ENCODE measurements at regions not wholly inside any gene's neighbourhood (a gene's known extent, or its start where the extent isn't known, plus 50 kb on each side); places are given as distances from the start of the nearest gene placed in this dataset.
"Not testable (repeated sequence)": the region's sequence is repeated elsewhere in the genome, so short reads cannot be mapped to it uniquely, and the experiment has no call there.

GRCh38 chr6:115539531-115539930, 521.2 kb downstream of the FRK start:
- DNase-seq: no peak

DNA sequence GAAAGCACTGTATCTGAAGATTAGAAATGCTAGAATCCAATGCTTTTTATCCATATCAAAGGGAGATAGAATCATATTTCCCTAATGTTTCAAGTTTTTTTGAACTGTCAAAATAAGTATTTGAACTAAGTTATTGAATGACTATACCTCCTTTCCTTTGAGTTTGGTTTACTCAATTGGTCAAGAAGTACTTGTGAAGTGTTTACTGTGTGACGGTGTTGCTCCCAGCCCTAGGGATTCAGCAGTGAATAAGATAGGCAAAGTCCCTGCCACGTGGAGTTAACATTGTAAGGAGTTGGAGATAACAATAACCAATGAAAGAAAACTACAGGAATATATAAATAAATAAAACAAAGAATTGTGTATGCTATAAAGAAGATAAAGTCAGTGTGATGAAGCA, 535.9 kb downstream of the FRK start:
- DNase-seq: no peak

DNA sequence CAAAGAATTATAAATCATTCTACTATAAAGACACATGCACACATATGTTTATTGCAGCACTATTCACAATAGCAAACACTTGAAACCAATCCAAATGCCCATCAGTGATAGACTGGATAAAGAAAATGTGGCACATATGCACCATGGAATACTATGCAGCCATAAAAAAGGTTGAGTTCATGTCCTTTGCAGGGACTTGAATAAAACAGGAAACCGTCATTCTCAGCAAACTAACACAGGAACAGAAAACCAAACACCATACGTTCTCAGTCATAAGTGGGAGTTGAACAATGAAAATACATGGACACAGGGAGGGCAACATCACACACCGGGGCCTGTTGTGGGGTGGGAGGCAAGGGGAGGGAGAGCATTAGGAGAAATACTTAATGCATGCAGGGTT, 538.9 kb downstream of the FRK start:
- not testable (repeated sequence) for DNase-seq

DNA sequence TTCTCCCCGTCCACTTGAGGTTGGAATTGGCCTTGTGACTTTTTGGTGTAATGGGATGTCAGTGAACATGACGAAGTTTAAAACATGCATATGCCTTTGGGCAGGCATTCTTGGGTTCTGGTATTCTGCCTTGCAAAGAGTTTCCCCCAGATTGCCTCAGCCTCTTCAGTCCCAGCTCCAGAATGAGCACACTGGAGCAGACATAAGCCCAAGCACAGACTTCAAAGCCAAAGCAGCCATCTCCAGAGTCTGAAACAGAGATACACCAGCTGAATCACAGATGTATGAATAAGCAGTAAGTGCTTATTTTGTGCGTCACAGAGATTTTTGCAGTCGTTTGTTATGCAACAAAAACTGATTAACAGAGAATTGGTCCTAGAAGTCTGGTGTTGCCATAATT, 546.0 kb downstream of the FRK start:
- no peak for DNase-seq

DNA sequence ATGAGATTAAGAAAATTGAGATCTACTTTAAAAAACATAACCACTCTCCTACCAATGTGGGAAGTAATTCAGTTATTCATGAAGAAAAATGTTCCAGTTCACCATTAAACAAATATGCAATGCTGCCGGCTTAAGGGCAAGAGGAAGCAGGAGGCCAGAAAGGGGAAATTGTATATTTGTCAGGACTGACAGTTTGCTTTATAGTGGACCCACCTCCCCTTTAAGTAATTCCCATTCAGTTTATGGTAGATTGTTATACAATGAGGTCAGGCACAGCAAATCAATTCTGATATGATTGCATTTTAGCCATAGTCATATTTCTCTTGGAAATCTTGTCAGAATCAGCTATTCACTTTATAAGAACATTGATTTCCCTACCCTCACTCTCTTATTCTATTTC, 547.8 kb downstream of the FRK start:
- DNase-seq: no peak

- DNase-seq: no peak
Observed at GRCh38 chr6:115511771-115512170, 548.9 kb downstream of the FRK start.

GRCh38 chr6:115502432-115502831, 558.3 kb downstream of the FRK start:
- DNase-seq: not testable (repeated sequence)

DNA sequence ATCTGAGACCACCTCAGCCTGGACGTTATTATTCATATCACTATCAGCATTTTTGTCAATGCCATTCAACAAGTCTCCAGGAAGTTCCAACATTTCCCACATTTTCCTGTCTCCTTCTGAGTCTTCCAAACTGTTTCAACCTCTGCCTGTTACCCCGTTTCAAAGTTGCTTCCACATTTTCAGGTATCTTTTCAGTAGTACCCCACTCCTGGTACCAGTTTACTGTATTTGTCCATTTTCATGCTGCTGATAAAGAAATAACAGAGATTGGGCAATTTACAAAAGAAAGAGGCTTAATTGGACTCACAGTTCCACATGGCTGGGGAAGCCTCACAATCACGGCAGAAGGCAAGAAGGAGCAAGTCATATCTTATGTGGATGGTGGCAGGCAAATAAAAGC, 565.5 kb downstream of the FRK start:
- no peak for DNase-seq

DNA sequence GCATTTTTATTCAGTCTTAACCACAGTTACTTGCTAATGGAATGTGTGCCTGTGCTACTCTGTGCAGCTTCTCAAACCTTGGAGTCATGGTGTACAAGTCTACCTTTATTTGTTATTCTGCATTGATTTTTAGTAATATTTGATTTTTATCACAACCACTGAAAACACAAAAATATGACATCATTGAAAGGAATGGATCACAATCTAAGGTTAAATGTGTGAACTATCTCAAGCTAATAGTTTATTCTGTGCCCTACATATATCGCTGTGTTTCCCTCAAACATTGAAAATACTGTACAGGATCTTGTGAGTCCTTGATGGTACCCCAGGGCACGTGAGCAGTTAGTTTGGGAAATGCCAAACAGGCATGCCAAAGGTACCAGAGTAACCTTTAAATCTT, 573.4 kb downstream of the FRK start:
- DNase-seq: no peak

GRCh38 chr6:115485400-115485799, 575.3 kb downstream of the FRK start:
- DNase-seq: peak; percentile 96

DNA sequence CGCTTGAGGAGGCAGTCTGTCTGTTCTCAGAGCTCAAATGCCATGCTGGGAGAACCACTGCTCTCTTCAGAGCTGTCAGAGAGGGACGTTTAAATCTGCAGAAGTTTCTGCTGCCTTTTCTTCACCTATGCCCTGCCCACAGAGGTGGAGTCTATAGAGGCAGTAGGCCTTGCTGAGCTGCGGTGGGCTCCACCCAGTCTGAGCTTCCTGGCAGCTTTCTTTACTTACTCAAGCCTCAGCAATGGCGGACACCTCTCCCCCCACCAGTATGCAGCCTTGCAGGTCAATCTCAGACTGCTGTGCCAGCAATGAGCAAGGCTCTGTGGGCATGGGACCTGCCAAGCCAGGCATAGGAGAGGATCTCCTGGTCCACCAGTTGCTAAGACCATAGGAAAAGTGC, 580.1 kb downstream of the FRK start:
- DNase-seq: not testable (repeated sequence)

- no peak for DNase-seq
Observed at GRCh38 chr6:115474443-115475041, 586.1 kb downstream of the FRK start.

DNA sequence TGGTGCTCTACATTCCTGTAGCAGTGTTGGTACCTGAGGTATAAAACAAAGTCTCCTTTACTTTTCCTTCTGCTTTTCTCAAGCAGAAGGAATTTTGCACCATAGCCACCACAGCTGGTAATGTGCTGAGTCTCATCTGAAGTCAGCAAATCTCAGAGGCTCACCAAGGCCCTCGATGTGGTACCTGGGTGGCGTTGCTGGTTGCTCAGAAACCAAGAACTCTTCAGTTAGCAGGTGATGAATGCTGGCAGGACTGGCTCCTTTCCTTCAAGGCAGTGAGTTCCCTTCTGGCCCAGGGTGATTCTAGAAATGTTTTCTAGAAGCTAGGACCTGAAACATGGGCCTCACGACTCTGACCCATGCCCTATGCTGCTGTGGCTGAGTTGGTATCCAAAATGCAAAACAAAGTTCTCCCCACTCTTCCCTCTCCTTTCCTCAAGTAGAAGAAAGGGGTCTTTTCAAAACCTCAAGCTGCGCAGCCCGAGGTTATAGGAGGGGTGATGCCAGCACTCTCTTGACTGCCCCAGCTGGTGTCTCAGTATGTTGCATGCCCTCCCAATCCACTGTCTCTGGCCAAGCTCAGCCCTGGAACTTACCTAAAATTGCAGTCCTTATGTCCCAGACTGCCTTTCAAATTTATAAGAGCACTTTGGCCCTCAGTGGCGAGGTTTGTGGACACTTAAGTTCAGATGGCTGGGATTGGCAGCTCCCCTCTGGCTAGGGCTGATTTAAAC, 592.3 kb downstream of the FRK start:
- DNase-seq: no peak

GRCh38 chr6:115467726-115468125, 593.0 kb downstream of the FRK start:
- DNase-seq: no peak

GRCh38 chr6:115460913-115461312, 599.8 kb downstream of the FRK start:
- DNase-seq: no peak

- no peak for DNase-seq
Observed at GRCh38 chr6:115456848-115457247, 603.8 kb downstream of the FRK start.

GRCh38 chr6:115443825-115444478, 616.7 kb downstream of the FRK start:
- no peak for DNase-seq

- no peak for DNase-seq
Observed at GRCh38 chr6:115442323-115442722, 618.4 kb downstream of the FRK start.

GRCh38 chr6:115441651-115442050, 619.0 kb downstream of the FRK start:
- DNase-seq: no peak

DNA sequence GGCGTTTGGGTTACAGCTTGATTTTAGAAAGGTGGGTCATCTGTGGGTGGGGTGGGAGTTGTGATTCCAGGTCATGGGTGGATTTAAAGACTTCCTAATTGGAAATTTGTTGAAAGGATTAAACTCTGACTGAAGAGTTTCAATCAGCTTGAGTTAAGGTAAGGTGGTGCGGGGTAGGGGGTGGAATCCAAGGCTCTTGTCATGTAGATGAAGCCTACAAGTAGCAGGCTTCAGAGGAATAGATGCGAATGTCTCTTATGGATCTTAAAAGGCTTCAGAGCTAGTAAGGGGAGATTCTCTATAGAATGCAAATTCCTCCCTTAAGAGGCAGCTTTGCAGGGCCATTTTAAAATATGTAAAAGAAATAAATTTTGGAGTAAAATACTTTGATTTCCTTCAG, 645.3 kb downstream of the FRK start:
- no peak for DNase-seq

- not testable (repeated sequence) for DNase-seq
Observed at GRCh38 chr6:115414916-115415315, 645.8 kb downstream of the FRK start.

GRCh38 chr6:115411756-115412155, 648.9 kb downstream of the FRK start:
- no peak for DNase-seq

DNA sequence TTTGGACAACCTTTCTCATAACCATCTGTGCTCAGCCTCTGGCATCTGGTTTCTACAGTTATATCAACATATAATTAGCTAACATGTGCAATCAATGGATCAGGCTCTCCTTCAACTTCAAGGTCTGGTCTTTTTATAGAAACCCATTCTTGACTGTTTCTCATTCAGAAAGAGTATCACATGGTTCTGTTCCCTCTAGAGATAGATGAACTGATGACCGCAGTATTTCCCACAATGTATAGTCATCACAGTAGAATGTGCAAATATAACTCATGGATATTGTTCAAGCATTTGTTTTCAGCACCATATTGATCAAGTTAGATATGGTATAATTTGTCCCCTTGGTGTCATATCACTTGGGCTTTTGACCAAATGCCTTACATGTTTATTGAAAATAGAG, 656.2 kb downstream of the FRK start:
- DNase-seq: no peak

DNA sequence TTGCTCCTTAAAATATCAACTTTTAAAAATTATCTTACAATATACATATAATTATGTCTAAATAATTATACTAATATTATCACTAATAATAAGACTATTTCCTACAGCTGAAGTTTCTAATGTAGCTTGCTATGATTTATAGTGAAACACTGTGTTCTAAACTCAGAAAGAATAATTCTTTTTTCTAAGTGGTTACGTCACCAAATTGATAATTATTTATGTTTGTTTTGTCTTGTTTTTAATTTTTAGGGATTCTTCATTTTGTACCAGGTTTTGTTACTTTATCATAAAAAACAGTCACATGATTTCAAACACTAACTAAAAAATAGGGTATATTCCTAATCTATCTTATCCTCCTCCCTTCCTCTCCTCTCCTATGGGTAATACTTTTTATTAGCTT, 662.1 kb downstream of the FRK start:
- no peak for DNase-seq
